PC-9 (cell line): ENCODE measurements at regions not wholly inside any gene's neighbourhood (a gene's known extent, or its start where the extent isn't known, plus 50 kb on each side); places are given as distances from the start of the nearest gene placed in this dataset.
A peak's percentile ranks its signal among the peaks of the same experiment; 100 is the strongest.

Source experiments
- BruUV-seq: library from RNA; stranded (reverse); fragments of 400-500 nt; replicated peaks from 2 replicates; lab custom pipeline; 2021; lab: Mats Ljungman, UMichigan
- CTCF ChIA-PET: fragments of 300-600 bp; sonication (Branson Sonifier 250); formaldehyde crosslinking; loops from one replicate; lab custom pipeline; 2022; ENCODE audit warnings: antibody characterized with exemption; lab: Charles Lee
- POLR2A ChIA-PET: fragments of 300-600 bp; sonication (Branson Sonifier 250); formaldehyde crosslinking; loops from one replicate; lab custom pipeline; 2022; ENCODE audit warnings: antibody characterized with exemption; ENCODE audit not compliant: unreplicated experiment; lab: Charles Lee
- DNase-seq, 2 experiments: peaks; one replicate each; pipeline versions ENCODE4 v3.0.0 to v3.0.0-alpha.2; 2015 to 2022; ENCODE audit warnings: mixed read lengths in 1 of 2
- H2AFZ ChIP-seq: fragments of 200-600 bp; sonication (generic); 2 replicates; pipeline ENCODE4 v1.8.1; 2017; ENCODE audit warnings: antibody characterized with exemption
- H3F3A ChIP-seq: fragments of 200-600 bp; sonication (generic); 2 replicates; pipeline ENCODE4 v1.8.1; 2017; ENCODE audit warnings: antibody characterized with exemption, mild to moderate bottlenecking, low read depth; ENCODE audit not compliant: insufficient read depth
- H3K27ac ChIP-seq: fragments of 200-600 bp; sonication (generic); 2 replicates; pipeline ENCODE4 v1.6.1; 2016; ENCODE audit warnings: mixed run types
- H3K27me3 ChIP-seq: fragments of 200-600 bp; sonication (generic); 2 replicates; pipeline ENCODE4 v1.6.1; 2016; ENCODE audit warnings: low read depth, mixed run types; ENCODE audit not compliant: insufficient read depth
- H3K36me3 ChIP-seq: fragments of 200-600 bp; sonication (generic); 2 replicates; pipeline ENCODE4 v1.6.1; 2016; ENCODE audit warnings: low read depth, mixed run types
- H3K4me1 ChIP-seq: fragments of 200-600 bp; sonication (generic); replicated peaks from 2 replicates; pipeline ENCODE4 v1.6.1; 2016; ENCODE audit warnings: mixed run types; ENCODE audit not compliant: insufficient read depth
- H3K4me2 ChIP-seq: fragments of 200-600 bp; sonication (generic); 2 replicates; pipeline ENCODE4 v1.6.1; 2017; ENCODE audit warnings: mixed run types
- H3K4me3 ChIP-seq: fragments of 200-600 bp; sonication (generic); 2 replicates; pipeline ENCODE4 v1.6.1; 2016; ENCODE audit warnings: mixed run types
- H3K79me2 ChIP-seq: fragments of 200-600 bp; sonication (generic); 2 replicates; pipeline ENCODE4 v1.6.1; 2017; ENCODE audit warnings: low read depth, mixed run types
- H3K9me2 ChIP-seq: fragments of 200-600 bp; sonication (generic); 2 replicates; pipeline ENCODE4 v1.8.1; 2017; ENCODE audit warnings: mild to moderate bottlenecking; ENCODE audit not compliant: insufficient read depth
- H3K9me3 ChIP-seq: fragments of 200-600 bp; sonication (generic); 2 replicates; pipeline ENCODE4 v1.8.1; 2016; ENCODE audit warnings: low read depth; ENCODE audit not compliant: insufficient read depth
- H4K20me1 ChIP-seq: fragments of 200-600 bp; sonication (generic); 2 replicates; pipeline ENCODE4 v1.8.1; 2017; ENCODE audit not compliant: insufficient read depth
- EZH2 ChIP-seq: fragments of 200-600 bp; sonication (generic); IDR thresholded peaks from 2 replicates; pipeline ENCODE4 v1.8.0; 2017; ENCODE audit warnings: antibody characterized with exemption, low read depth
- intact Hi-C: fragments of 100-400 bp; cut with micrococcal nuclease; formaldehyde crosslinking; loops from one replicate; pipeline ENCODE4 v1.10.0; 2022; ENCODE audit not compliant: unreplicated experiment
- TF ChIP-seq, protein P1 (sequence below): fragments of 200-600 bp; sonication (generic); conservative IDR thresholded peaks from 2 replicates; pipeline ENCODE4 v1.6.1; 2017; ENCODE audit warnings: mixed run types, antibody characterized with exemption, mild to moderate bottlenecking, moderate library complexity

GRCh38 chr16:9275816-9276354 lies 184.4 kb downstream of the HAPSTR1 start:
- no peaks in the 10 kb centered on the region for H3K4me1 ChIP-seq
- no peaks in the 10 kb centered on the region for H3K79me2 ChIP-seq
- H3K27me3 ChIP-seq, result peaks cover 69% of the 10 kb centered on the region
- H3K9me3 ChIP-seq, result no peaks in the 10 kb centered on the region
- H3F3A ChIP-seq, result no peaks in the 10 kb centered on the region
- POLR2A ChIA-PET, result no interaction called here
- TF ChIP-seq, protein P1, sequence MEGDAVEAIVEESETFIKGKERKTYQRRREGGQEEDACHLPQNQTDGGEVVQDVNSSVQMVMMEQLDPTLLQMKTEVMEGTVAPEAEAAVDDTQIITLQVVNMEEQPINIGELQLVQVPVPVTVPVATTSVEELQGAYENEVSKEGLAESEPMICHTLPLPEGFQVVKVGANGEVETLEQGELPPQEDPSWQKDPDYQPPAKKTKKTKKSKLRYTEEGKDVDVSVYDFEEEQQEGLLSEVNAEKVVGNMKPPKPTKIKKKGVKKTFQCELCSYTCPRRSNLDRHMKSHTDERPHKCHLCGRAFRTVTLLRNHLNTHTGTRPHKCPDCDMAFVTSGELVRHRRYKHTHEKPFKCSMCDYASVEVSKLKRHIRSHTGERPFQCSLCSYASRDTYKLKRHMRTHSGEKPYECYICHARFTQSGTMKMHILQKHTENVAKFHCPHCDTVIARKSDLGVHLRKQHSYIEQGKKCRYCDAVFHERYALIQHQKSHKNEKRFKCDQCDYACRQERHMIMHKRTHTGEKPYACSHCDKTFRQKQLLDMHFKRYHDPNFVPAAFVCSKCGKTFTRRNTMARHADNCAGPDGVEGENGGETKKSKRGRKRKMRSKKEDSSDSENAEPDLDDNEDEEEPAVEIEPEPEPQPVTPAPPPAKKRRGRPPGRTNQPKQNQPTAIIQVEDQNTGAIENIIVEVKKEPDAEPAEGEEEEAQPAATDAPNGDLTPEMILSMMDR, result no peak
- no peak for TF ChIP-seq EZH2
- intact Hi-C loops, result no loop called here
- H3K4me3 ChIP-seq, result no peak overlapping the region
- no peak overlapping the region for H3K4me2 ChIP-seq
- no peaks in the 10 kb centered on the region; the same call in 1 of the 2 replicates for H4K20me1 ChIP-seq
- H2AFZ ChIP-seq, result no peak overlapping the region
- DNase-seq, result peak in 1 of 2 experiments; percentile 17
- H3K27ac ChIP-seq, result no peak overlapping the region
- CTCF ChIA-PET, result no interaction called here
- no peaks in the 10 kb centered on the region for H3K9me2 ChIP-seq
- BruUV-seq, result no TSS peak
- no peaks in the 10 kb centered on the region for H3K36me3 ChIP-seq

GRCh38 chr16:9279291-9280068 lies 188.0 kb downstream of the HAPSTR1 start:
- BruUV-seq, result no TSS peak
- H3K27me3 ChIP-seq, result peaks cover 45% of the 10 kb centered on the region
- H3K9me3 ChIP-seq, result no peaks in the 10 kb centered on the region
- H3K36me3 ChIP-seq, result no peaks in the 10 kb centered on the region
- no peak overlapping the region for H3K4me2 ChIP-seq
- H3K4me3 ChIP-seq, result no peak overlapping the region
- POLR2A ChIA-PET, result no interaction called here
- no peaks in the 10 kb centered on the region for H3F3A ChIP-seq
- no peak for TF ChIP-seq EZH2
- DNase-seq, result no peak
- CTCF ChIA-PET, result no interaction called here
- no peaks in the 10 kb centered on the region for H3K9me2 ChIP-seq
- no peaks in the 10 kb centered on the region; the same call in 1 of the 2 replicates for H4K20me1 ChIP-seq
- H3K27ac ChIP-seq, result no peak overlapping the region
- intact Hi-C loops, result no loop called here
- H3K4me1 ChIP-seq, result no peaks in the 10 kb centered on the region
- no peaks in the 10 kb centered on the region for H3K79me2 ChIP-seq
- no peak overlapping the region for H2AFZ ChIP-seq

DNA sequence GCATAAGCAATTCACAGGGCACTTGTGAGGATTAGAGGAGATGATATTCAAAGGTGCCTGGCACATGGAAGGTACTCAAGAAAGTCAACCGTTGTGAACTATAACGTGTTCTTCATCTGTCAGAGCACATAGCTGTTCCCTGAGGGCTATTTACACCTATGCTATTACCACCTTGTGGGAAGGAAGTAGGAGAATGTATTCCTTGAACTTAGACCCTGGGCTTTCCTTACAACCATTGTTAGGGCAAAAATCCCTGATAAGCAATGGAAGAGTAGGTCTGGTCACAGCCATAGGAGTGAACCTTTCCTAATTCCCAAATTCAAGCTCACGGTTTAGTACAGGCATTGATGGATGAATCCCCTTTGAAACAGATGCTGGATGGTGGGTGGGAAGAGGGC lies 188.6 kb downstream of the HAPSTR1 start:
- Histone ChIP-seq H3K4me2 (no peak overlapping the region), H3F3A (no peaks in the 10 kb centered on the region), H3K79me2 (no peaks in the 10 kb centered on the region), H3K9me2 (no peaks in the 10 kb centered on the region), H3K9me3 (no peaks in the 10 kb centered on the region), H3K4me1 (no peaks in the 10 kb centered on the region), H3K36me3 (no peaks in the 10 kb centered on the region), H3K4me3 (no peak overlapping the region), H3K27ac (no peak overlapping the region), H4K20me1 (no peaks in the 10 kb centered on the region; the same call in 1 of the 2 replicates), H3K27me3 (peaks cover 43% of the 10 kb centered on the region), H2AFZ (no peak overlapping the region)
- POLR2A ChIA-PET, result no interaction called here
- TF ChIP-seq EZH2, result no peak
- TF ChIP-seq, protein P1, result no peak
- CTCF ChIA-PET, result no interaction called here
- no peak for DNase-seq
- BruUV-seq, result no TSS peak
- intact Hi-C loops, result no loop called here
